HG02571 (cell line): ENCODE measurements at regions not wholly inside any gene's neighbourhood (a gene's known extent, or its start where the extent isn't known, plus 50 kb on each side); places are given as distances from the start of the nearest gene placed in this dataset.
"Not testable (repeated sequence)": the region's sequence is repeated elsewhere in the genome, so short reads cannot be mapped to it uniquely, and the experiment has no call there.

Experiments
- ATAC-seq: cut with Tn5 transposase; IDR thresholded peaks from one replicate; pipeline ENCODE4 v1.9.1; 2021; ENCODE audit warnings: mild to moderate bottlenecking, moderate library complexity; ENCODE audit not compliant: unreplicated experiment

DNA sequence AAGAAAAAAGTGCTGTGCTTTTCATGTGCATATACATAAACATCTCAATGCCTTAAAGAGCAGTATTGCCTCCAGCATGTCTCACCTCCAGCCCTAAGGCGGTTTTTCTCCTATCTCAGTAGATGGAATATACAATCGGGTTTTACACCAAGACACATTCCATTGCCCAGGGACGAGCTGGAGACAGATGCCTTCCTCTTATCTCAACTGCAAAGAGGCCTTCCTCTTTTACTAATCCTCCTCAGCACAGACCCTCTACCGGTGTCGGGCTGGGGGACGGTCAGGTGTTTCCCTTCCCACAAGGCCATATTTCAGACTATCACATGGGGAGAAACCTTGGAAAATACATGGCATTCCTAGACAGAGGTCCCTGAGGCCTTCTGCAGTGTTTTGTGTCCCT is 385.3 kb downstream of the AMY1C start:
- not testable (repeated sequence) for ATAC-seq

DNA sequence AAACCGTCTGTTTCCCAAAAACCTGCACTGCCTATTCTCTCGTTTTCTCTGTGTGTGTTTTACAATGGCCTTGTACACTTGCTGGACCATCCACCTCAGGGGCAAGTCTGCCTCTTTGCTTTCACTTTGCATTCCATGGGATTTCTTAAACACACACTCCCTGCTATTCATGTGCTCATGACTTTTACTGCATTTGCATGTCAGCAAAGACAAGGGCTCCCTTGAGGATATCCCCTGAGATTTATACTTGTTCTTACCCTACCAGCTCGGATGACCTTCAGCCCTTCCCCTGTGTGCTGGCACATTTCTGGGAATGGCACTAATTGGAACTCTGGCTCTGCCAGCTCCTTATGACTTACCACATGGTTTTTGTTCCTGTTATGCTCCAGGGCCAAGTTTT is 386.9 kb downstream of the AMY1C start:
- no peak for ATAC-seq

DNA sequence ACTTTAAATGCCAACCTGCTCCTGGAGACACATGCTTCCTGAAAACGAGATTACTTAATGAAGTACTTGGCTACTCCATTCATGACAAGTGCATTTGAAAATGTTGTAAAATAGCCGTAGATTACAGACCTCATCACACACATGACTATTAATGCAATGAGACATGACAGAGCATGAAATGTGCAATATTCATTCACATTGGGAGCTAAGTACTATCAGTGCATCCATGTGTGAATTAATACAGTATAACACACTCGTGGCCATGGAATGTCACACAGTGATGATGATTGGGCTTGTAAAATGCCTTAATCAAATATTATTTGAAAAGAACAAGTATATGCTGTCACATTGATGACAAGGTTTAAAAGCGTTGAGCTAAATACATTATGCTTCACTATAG is 407.0 kb downstream of the AMY1C start:
- ATAC-seq = no peak

DNA sequence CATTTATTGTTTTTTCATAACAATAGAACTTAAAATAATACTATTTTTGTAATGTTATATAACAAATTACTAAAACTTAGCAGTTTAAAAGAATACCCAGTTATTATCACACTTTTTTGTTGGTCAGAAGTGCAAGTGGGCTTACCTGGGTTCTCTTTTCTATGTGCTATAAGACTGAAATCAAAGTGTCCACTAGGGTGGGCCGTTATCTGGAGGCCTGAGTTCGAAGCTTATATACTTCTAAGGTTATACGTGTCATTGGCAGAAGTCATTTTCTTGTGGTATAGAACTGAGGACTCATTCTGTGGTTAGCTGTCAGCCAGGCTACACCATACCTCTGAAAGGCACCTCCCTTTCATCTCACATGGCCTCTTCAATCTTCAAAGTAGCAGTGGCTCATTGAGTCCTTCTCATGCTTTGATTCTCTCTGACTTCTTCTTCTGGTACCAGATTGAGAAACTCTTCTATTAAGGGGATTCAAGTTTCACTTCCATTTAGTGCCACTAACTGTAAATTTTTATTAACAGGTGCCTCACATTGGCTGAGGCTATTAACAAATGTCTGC is 414.3 kb downstream of the AMY1C start:
- no peak for ATAC-seq

DNA sequence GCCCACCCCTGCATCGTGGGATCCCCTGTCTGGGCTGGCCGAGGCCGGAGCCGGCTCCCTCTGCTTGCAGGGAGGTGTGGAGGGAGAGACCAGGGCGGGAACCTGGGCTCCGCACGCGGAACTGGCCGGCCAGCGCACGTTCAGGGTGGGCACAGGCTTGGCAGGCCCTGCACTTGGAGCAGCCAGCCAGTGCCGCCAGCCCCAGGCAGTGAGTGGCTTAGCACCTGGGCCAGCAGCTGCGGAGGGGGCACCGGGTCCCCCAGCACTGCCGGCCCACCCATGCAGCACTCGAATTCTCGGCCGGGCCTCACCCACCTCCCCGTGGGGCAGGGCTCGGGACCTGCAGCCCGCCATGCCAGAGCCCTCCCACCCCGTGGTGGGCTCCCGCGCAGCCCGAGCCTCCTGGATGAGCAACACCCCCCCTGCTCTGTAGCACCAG is 422.6 kb downstream of the AMY1C start:
- no peak for ATAC-seq

DNA sequence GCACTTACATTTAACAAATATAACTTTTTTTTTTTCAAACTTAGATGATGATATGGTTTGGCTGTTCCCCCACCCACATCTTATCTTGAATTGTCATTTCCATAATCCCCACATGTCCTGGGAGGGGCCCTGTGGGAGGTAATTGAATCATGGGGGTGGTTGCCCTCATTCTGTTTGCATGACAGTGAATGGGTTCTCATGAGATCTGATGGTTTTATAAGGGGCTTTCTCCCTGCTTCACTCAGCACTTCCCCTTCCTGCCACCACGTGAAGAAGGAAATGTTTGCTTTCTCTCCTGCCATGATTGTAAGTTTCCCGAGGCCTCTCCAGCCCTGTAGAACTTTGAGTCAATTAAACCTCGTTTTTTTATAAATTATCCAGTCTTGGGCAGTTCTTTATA is 432.6 kb downstream of the AMY1C start:
- ATAC-seq = no peak

DNA sequence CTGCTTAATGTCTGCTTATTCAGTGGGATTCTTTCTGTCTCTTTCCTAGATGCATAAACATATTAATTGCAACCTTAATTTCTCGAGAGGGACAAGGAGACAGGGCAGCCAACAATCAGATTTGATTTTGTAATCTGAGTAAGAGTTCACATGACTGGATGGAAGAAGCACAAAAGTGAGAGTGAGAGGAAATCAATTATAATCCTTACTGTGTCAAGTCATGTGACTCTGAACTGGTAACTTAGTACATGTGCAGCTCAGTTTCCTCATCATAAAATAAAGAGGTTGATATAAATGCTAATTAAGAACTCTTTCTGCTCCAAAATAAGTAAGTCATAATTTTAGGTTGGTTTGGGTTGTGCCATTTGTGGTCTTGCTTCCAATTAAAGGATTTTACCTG is 439.5 kb downstream of the AMY1C start:
- no peak for ATAC-seq

DNA sequence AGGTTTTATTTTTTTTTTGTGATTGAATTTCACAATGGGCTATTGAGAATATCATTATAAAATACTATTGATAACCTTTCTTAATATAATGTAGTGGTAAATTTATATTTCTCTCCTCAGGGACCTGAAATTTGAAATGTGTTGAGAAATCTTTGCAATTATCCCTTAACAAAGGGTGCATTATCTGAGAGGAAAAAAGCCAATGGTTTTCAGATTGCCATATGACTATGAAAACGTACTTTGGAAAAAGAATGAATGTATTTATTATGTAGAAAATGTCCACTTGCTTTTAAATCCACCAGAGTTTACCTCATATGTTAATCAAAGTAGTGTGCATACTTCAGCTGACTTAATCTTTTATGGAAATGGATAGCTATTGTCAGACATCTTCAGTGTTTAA is 441.1 kb downstream of the AMY1C start:
- ATAC-seq = no peak

DNA sequence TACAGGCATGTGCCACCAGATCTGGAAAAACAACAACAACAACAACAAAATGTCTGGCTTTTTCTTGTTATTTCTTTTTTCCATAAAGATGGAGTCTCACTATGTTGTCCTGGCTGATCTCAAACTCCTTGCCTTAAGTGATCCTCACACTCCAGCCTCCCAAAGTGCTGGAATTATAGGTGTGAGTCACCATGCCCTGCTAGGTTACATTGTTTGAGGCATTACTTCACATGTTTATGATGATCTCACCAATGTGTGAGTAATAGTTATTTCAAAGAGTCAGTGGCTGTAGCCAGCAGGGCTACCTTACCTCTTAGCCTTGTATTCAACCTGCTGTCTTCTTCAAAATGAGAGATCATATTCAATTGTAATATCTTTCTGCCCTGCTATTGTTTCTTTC is 445.7 kb downstream of the AMY1C start:
- no peak for ATAC-seq

DNA sequence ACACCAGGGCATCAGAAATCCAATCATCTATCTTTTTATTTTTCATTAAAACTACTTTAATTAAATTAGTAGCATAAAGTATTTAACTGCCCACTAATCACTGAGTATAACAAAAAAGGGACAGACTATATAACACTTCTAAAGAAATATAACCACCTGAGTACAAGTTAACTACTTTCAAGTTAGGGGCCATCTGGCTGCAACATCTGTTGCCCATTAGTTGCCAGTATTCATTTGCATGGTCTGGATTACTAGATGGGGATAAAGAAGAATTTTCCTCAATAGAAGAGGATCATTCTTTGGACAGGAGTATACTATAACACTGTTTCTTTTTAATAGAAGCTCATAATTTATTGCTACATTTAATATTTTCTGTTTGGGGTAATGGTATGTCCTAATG is 446.4 kb downstream of the AMY1C start:
- ATAC-seq = no peak

DNA sequence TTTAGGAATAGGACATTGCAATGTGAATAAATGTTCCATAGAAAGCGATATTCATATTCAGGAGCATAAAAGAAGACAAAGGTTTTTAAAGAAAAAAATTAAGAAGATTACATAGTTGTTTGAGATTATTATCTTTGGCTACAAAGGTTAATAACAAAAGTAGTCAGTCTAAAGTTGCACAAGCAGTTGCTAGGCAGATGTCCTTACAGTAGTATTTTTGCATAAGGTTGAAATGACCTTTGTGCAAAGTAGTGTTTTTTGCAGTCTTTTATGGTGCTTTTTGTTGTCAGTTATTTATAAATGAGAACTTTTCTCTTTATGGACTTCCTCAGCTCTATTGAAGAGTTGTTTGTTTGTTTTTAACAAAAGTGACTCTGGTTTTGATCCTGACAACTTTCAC is 447.8 kb downstream of the AMY1C start:
- ATAC-seq = no peak

DNA sequence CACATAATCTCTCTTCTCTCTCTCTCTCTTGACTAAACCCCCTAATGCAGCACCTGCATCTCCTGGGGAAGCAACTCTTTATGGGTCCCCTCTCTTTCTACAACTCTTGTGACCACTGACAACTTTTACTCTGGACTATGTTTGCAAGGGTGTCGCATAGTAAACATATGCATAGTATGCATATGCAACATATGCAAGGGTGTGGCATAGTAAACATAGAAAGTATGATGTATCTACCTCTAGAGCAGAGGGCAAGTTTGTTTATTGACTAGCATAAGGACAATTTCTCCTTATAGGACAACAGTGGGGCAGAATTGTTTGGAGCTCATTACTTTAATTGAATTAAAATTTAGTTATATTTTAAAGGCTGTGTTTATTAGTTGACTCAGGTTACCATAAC is 462.5 kb downstream of the AMY1C start:
- ATAC-seq = no peak

DNA sequence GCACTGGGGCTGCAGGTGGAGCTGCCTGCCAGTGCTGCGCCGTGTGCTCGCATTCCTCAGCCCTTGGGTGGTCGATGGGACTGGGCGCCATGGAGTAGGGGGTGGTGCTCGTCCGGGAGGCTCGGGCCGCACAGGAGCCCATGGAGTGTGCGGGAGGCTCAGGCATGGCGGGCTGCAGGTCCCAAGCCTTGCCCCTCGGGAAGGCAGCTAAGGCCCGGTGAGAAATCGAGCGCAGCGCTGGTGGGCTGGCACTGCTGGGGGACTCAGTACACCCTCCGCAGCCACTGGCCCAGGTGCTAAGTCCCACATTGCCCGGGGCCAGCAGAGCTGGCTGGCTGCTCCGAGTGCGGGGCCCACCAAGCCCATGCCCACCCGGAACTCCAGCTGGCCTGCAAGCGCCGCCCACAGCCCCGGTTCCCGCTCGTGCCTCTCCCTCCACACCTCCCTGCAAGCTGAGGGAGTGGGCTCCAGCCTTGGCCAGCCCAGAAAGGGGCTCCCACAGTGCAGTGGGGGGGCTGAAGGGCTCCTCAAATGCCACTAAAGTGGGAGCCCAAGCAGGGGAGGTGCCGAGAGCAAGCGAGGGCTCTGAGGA is 467.8 kb downstream of the AMY1C start:
- not testable (repeated sequence) for ATAC-seq

DNA sequence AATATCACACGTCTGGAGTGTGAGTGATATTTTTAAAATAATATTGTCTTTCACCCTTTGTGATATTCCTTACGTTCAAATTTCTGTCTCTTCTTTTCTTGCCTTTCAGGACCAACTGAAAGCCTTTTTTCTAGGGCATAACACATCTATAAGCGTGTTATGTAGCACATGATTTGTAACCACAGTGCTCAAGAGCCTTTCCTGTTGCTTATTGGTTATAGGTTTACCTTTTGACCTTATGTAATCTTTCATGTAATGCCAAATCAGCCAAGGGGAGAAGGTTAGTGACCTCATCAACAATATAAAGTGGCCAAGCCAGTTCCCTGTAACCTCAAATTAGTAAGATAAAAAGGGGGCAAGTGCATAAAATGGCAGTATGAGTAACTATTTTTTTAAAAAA is 480.2 kb downstream of the AMY1C start:
- no peak for ATAC-seq

DNA sequence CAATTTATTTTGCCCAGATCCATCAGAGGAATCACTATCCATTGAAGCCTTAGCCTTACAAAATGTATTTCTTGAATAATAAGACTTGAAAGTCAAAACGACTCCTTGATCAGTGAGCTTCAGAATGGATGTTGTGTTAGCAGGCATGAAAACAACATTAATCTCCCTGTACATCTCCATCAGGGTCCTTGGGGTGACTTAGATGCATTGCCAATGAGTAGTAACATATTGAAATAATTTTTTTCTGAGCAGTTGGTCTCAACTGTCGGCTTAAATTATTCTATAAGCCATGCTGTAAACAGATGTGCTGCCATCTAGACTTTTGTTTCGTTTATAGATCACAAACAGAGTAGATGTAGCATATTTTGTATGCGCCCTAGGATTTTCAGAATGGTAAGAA is 482.0 kb downstream of the AMY1C start:
- ATAC-seq = no peak

DNA sequence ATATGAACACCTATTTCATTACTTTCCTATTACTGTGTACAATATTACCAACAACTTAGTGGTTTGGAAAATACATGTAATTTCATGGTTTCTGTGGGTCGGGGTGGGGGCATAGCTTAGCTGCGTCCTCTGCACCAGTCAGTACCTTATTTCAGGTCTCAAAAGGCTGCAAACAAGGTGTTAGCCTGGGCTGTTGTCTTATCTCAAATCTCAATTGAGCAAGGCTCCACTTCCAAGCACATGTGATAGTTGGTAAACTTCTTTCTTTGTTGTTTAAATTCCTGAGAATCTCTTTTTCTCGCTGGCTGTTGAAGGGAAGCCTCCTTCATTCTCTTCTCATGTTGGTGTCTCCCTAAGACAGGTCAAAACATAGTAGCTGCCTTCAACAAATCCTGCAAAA is 485.4 kb downstream of the AMY1C start:
- no peak for ATAC-seq

DNA sequence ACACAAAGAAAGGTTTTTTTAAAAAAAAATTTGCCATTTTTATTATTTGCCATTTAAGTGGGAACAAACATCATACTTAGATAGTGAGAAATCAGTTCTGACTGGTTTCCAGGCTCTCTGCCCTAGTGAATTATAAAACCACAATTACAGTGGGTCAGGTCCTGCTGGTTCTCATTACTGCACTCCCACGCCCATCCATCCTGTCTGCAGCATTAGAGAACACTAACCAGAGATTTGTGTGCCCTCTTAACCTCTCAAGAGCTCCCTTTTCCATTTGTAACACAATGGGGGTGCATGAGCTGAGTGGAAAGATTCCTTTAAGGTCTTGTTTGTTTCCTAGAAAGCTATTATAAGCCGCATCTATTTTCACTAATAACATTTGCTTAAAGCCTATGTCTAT is 489.3 kb downstream of the AMY1C start:
- no peak for ATAC-seq

DNA sequence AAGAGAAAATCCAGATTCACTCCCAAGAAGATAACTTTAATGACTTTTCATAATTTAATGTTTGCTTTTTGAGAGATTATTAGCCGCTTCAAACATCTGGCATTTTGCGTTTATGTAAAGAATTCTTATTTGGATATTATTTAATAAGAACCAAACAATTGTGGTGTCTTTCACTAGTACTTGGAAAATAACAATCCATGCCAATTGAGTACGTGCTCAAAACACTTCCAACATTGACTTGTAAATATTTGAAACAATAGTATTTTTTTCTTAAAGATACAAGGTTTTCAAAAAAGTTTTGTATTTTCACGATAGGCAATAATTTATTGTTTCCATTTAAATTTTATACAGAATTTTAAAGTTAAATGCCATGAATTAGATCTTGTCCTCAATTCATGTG is 498.7 kb downstream of the AMY1C start:
- ATAC-seq = no peak

DNA sequence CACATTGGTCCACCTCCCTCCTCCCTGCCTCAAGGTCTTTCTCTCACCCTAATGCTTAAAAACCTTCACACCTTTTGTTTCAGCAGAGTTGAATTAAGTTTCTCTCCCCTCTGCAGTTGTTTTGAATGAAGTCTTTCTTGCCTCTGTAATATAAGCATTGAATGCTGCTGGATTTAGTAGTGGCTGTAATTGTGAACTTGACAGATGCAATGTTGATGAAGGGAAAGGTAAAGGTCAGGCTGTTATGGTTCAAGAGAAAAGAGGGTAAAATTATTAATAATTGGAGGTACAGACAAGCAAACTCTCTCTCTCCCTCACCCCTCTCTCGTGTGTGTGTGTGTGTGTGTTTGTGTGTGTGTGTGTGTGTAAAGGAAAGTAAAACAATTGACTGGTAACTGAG is 509.8 kb downstream of the AMY1C start:
- no peak for ATAC-seq

DNA sequence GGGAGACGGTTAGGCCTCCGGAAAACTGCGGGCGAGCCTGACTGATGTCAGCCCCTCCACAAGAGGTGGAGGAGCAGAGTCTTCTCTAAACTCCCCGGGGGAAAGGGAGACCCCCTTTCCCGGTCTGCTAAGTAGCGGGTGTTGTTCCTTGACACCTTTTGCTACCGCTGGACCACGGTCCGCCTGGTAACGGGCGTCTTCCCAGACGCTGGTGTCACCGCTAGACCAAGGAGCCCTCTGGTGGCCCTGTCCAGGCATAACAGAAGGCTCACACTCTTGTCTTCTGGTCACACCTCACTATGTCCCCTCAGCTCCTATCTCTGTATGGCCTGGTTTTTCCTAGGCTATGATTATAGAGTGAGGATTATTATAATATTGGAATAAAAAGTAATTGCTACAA is 513.4 kb downstream of the AMY1C start:
- not testable (repeated sequence) for ATAC-seq

DNA sequence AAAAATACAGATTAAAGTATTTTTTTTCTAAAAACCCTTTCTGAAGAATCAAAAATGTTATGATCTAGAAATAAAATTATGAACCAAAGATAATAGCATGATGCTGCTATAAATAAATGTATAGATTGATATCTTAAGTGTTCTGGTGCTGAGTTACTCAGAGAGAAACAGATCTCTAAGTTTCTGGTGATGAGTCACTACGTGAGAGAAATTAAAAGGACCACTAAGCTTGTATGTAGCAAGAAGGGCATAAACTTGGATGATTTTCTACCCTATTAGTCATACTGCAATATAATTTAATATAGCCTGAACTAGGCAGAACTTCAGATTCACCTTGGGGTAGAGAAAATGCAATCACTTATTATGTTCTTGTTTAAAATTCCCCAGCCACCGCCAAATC is 514.8 kb downstream of the AMY1C start:
- no peak for ATAC-seq

DNA sequence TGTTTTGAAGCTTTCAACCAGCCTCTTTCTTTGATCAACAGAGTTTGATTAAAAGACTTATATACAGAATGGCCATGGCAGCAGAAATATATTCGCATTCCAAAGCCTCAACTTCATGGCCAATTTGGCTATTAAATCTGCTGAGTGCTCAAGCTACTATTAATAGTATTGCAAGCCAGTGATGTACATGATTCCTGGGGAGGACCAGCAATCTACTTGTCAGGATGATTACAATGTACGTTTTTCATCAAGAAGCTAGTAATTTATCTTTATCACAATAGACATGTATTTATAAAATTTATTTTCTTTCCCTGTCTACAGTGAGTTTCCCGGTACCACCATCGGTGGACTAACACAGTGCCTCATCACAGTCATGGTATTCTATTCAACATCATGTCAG is 515.5 kb downstream of the AMY1C start:
- ATAC-seq = no peak

DNA sequence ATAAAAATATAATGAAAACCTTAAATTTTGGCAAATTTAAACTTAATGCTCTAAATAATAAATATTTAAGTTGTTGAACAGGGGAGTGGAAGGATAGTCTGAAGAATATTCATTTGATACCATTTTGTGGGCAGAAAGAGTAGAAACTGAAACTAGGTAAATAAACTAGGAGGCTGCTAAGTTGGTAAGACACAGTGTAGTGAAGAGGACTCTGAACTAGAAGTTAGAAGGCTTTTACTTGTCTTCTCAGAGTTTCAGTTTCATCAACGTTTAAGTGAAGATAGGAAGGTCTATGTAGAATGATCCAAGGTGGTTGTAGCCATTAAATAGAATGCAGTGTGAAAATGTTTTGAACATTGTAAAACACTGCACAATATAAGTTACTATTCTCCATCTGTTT is 516.9 kb downstream of the AMY1C start:
- ATAC-seq = no peak
